T-cell (primary cell): ENCODE measurements at regions not wholly inside any gene's neighbourhood (a gene's known extent, or its start where the extent isn't known, plus 50 kb on each side); places are given as distances from the start of the nearest gene placed in this dataset.

Source experiments
- ATAC-seq, 4 experiments: fragments of 200-7000 bp in 3 of 4; fragments of 150-1000 bp in 1 of 4; cut with Tn5 transposase; replicated peaks in 1 of 4; 1 replicate in 3 of 4; 2 replicates in 1 of 4; pipeline ENCODE4 v1.10.0; 2021; ENCODE audit warnings: moderate library complexity in 3 of 4, mild to moderate bottlenecking in 2 of 4, moderate number of reproducible peaks in 1 of 4
- CTCF ChIA-PET, 2 donors: fragments of 300-600 bp; sonication (Branson Sonifier 250); formaldehyde crosslinking; loops; one replicate each; lab custom pipeline; 2022; ENCODE audit warnings: antibody characterized with exemption in 2 of 2; lab: Charles Lee
- POLR2A ChIA-PET, 2 donors: fragments of 300-600 bp; sonication (Branson Sonifier 250); formaldehyde crosslinking; loops; one replicate each; lab custom pipeline; 2022; ENCODE audit warnings: antibody characterized with exemption in 2 of 2; lab: Charles Lee
- DNase-seq, 35 experiments: peaks; one replicate each; pipeline versions ENCODE4 v3.0.0 to v3.0.0-alpha.2; 2013 to 2023
- H3K27ac ChIP-seq: one replicate; pipeline ENCODE4 v1.5.1; 2013; ENCODE audit warnings: low read length
- H3K27me3 ChIP-seq, 2 experiments: replicated peaks in 1 of 2; 1 replicate in 1 of 2; 2 replicates in 1 of 2; pipeline versions ENCODE4 v1.6.1 to v1.7.0; 2013; ENCODE audit warnings: low read length in 1 of 2, mixed read lengths in 1 of 2; ENCODE audit not compliant: control insufficient read depth in 2 of 2, insufficient read depth in 2 of 2; ENCODE audit errors: extremely low read depth in 1 of 2
- H3K36me3 ChIP-seq, 2 donors: 1 replicate in 1 of 2; 2 replicates in 1 of 2; pipeline versions ENCODE4 v1.6.1 to v1.7.0; 2013; ENCODE audit warnings: low read length in 1 of 2; ENCODE audit not compliant: control insufficient read depth in 2 of 2, insufficient read depth in 1 of 2; ENCODE audit errors: extremely low read depth in 1 of 2
- H3K4me1 ChIP-seq, 2 experiments: 1 replicate in 1 of 2; 2 replicates in 1 of 2; pipeline versions ENCODE4 v1.6.1 to v1.7.0; 2013; ENCODE audit warnings: low read length in 2 of 2, mixed read lengths in 1 of 2; ENCODE audit not compliant: insufficient read depth in 2 of 2, control insufficient read depth in 1 of 2; ENCODE audit errors: extremely low read depth in 1 of 2
- H3K4me3 ChIP-seq, 2 donors: 1 replicate in 1 of 2; 2 replicates in 1 of 2; pipeline versions ENCODE4 v1.5.1 to v1.7.0; 2013; ENCODE audit warnings: mild to moderate bottlenecking in 2 of 2, low read length in 1 of 2, moderate library complexity in 1 of 2; ENCODE audit not compliant: control insufficient read depth in 1 of 2; ENCODE audit errors: extremely low read depth in 1 of 2
- H3K9me3 ChIP-seq: 2 replicates; pipeline ENCODE4 v1.7.0; 2013
- H3K27ac Mint-ChIP-seq, 2 donors: one replicate each; pipeline ENCODE4 v1.8.0; 2020 to 2021; ENCODE audit warnings: mild to moderate bottlenecking in 2 of 2, mixed read lengths in 2 of 2
- H3K27me3 Mint-ChIP-seq, 2 donors: one replicate each; pipeline ENCODE4 v1.8.0; 2021 to 2022; ENCODE audit warnings: mixed read lengths in 2 of 2
- H3K36me3 Mint-ChIP-seq: one replicate; pipeline ENCODE4 v1.8.0; 2021; ENCODE audit warnings: mixed read lengths
- H3K4me1 Mint-ChIP-seq, 3 donors: one replicate each; pipeline ENCODE4 v1.8.0; 2020 to 2022; ENCODE audit warnings: mixed read lengths in 3 of 3, mild to moderate bottlenecking in 1 of 3
- H3K4me3 Mint-ChIP-seq, 3 donors: one replicate each; pipeline ENCODE4 v1.8.0; 2020 to 2022; ENCODE audit warnings: mild to moderate bottlenecking in 3 of 3, mixed read lengths in 3 of 3, moderate library complexity in 3 of 3
- H3K9me3 Mint-ChIP-seq, 3 donors: one replicate each; pipeline ENCODE4 v1.8.0; 2020 to 2022; ENCODE audit warnings: mixed read lengths in 3 of 3
- WGBS: methylation state at CpG from one replicate; pipeline ENCODE4 v1.1.5; 2013; ENCODE audit warnings: missing lambda C conversion rate; ENCODE audit not compliant: insufficient coverage; 5-methylcytosine and 5-hydroxymethylcytosine counted together

- Histone ChIP-seq H3K9me3 (peaks cover 2% of the 10 kb centered on the region), H3K4me1 (no peaks in the 10 kb centered on the region), H3K27me3 (no peaks in the 10 kb centered on the region), H3K27ac (no peak overlapping the region), H3K36me3 (no peaks in the 10 kb centered on the region), H3K4me3 (no peak overlapping the region)
- WGBS = 85% methylated on average over 3 of the region's 4 CpGs
- no peak for ATAC-seq
- H3K9me3 Mint-ChIP-seq = peaks cover 4 to 11% (median 6%) of the 10 kb centered on the region in 3 donors
- H3K27me3 Mint-ChIP-seq = peaks cover 0 to 4% of the 10 kb centered on the region in 2 donors
- no peak for DNase-seq
- H3K27ac Mint-ChIP-seq = no peak overlapping the region
- H3K36me3 Mint-ChIP-seq = no peaks in the 10 kb centered on the region
- H3K4me3 Mint-ChIP-seq = no peak overlapping the region
- H3K4me1 Mint-ChIP-seq = no peaks in the 10 kb centered on the region
- ChIA-PET POLR2A (no interaction called here), CTCF (no interaction called here)
Measured at GRCh38 chr4:164538097-164538496, 215.8 kb upstream of the SMIM31 start.

- no peaks in the 10 kb centered on the region for H3K36me3 ChIP-seq
- ATAC-seq = no peak
- H3K4me1 ChIP-seq = no peaks in the 10 kb centered on the region
- no peak overlapping the region for H3K4me3 ChIP-seq
- Mint-ChIP-seq H3K4me3 (no peak overlapping the region), H3K4me1 (no peaks in the 10 kb centered on the region), H3K27ac (no peak overlapping the region), H3K36me3 (no peaks in the 10 kb centered on the region), H3K27me3 (peaks cover 0 to 4% of the 10 kb centered on the region in 2 donors), H3K9me3 (peaks cover 6 to 13% (median 6%) of the 10 kb centered on the region in 3 donors)
- ChIA-PET POLR2A (no interaction called here), CTCF (no interaction called here)
- peaks cover 2% of the 10 kb centered on the region for H3K9me3 ChIP-seq
- 100% methylated on average over 1 of the region's 2 CpGs for WGBS
- no peaks in the 10 kb centered on the region for H3K27me3 ChIP-seq
- DNase-seq = no peak
- H3K27ac ChIP-seq = no peak overlapping the region
Measured at GRCh38 chr4:164540987-164541386, 212.9 kb upstream of the SMIM31 start.

GRCh38 chr4:164542431-164542830 is 211.5 kb upstream of the SMIM31 start:
- no CpG with 5 or more reads among the region's 1 CpG for WGBS
- POLR2A ChIA-PET = no interaction called here

GRCh38 chr4:164550989-164551712 is 202.8 kb upstream of the SMIM31 start:
- Mint-ChIP-seq H3K4me3 (no peak overlapping the region), H3K36me3 (no peaks in the 10 kb centered on the region), H3K27ac (no peak overlapping the region), H3K9me3 (peaks cover 0 to 13% (median 12%) of the 10 kb centered on the region in 3 donors), H3K27me3 (no peaks in the 10 kb centered on the region), H3K4me1 (no peaks in the 10 kb centered on the region)
- Histone ChIP-seq H3K4me3 (no peak overlapping the region), H3K36me3 (no peaks in the 10 kb centered on the region), H3K27me3 (no peaks in the 10 kb centered on the region), H3K27ac (no peak overlapping the region), H3K9me3 (no peaks in the 10 kb centered on the region), H3K4me1 (no peaks in the 10 kb centered on the region)
- CTCF ChIA-PET = no interaction called here
- 74% methylated on average over 3 of the region's 5 CpGs for WGBS
- ATAC-seq = no peak
- DNase-seq = no peak
- POLR2A ChIA-PET = no interaction called here

More at GRCh38 chr4:164542431-164542830, 211.5 kb upstream of the SMIM31 start:
- Histone ChIP-seq H3K4me1 (no peaks in the 10 kb centered on the region), H3K4me3 (no peak overlapping the region), H3K36me3 (no peaks in the 10 kb centered on the region), H3K9me3 (peaks cover 2% of the 10 kb centered on the region), H3K27ac (no peak overlapping the region), H3K27me3 (no peaks in the 10 kb centered on the region)
- Mint-ChIP-seq H3K4me3 (no peak overlapping the region), H3K27me3 (peaks cover 0 to under 1% of the 10 kb centered on the region in 2 donors), H3K9me3 (peaks cover 6 to 13% (median 7%) of the 10 kb centered on the region in 3 donors), H3K27ac (no peak overlapping the region), H3K4me1 (no peaks in the 10 kb centered on the region), H3K36me3 (no peaks in the 10 kb centered on the region)
- DNase-seq = no peak
- CTCF ChIA-PET = no interaction called here
- ATAC-seq = no peak

DNA sequence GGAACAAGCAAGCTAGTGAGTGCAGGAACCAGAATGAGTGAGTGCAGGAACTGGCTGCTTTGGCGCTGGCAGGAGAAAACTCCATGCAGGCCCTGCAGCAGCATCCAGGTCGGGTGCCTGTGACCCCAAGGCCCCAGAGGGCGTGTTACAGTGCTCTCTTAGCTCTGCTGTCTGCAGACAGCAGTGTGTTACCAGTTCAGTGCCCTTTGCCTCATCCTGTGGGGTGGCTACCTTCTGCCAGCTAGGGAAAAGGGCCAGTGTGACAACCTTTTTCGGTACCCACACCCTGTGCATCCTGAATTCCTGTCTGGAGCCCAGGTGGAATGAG is 202.3 kb upstream of the SMIM31 start:
- H3K4me3 Mint-ChIP-seq = no peak overlapping the region
- ChIA-PET POLR2A (no interaction called here), CTCF (no interaction called here)
- H3K9me3 Mint-ChIP-seq = peaks cover 0 to 13% (median 9%) of the 10 kb centered on the region in 3 donors
- Histone ChIP-seq H3K4me3 (no peak overlapping the region), H3K27ac (no peak overlapping the region), H3K27me3 (no peaks in the 10 kb centered on the region), H3K9me3 (no peaks in the 10 kb centered on the region), H3K36me3 (no peaks in the 10 kb centered on the region), H3K4me1 (no peaks in the 10 kb centered on the region)
- H3K27ac Mint-ChIP-seq = no peak overlapping the region
- H3K27me3 Mint-ChIP-seq = no peaks in the 10 kb centered on the region
- DNase-seq (no peak), ATAC-seq (no peak)
- H3K36me3 Mint-ChIP-seq = no peaks in the 10 kb centered on the region
- 44% methylated on average over 4 of the region's 4 CpGs for WGBS
- H3K4me1 Mint-ChIP-seq = no peaks in the 10 kb centered on the region

DNA sequence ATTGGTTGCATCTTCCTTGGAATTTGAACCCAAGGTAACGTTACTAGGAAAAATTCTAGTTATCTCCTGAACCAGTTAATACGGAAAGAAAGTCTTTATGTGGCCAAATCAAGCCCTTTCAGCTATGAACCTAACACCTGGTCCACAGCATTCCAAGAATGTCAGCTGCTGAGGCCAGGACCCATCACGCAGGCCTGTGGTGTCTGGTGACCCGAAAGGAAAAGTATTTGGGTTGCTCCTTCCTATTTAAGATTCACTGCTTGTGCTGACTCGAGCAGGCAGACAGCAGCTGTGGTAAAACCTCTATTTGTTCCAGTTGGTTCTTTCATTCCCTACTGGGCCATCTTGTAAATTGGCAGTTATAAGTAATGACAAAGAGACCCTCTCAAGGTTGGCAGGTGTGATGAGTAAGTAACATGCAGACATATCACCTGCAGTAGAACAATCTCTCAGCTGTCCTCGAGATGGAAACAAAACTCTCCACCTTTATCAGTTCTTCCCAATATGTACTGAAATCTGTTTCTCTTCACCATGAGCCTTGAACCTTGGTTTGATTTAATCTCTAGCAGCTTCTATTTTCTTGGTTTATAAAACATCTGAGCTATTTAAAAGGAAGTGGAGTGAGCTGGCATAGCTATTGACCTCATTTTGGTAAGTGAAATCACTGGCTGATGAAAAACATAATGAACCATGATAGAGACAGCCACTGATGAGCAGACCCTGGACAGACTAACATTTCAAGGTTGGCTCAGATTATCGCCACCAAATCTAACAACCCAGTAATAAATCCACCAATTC is 182.1 kb upstream of the SMIM31 start:
- Mint-ChIP-seq H3K27ac (no peak overlapping the region), H3K4me1 (no peaks in the 10 kb centered on the region), H3K4me3 (no peak overlapping the region), H3K36me3 (no peaks in the 10 kb centered on the region), H3K27me3 (no peaks in the 10 kb centered on the region), H3K9me3 (peaks cover 0 to 11% (median 4%) of the 10 kb centered on the region in 3 donors)
- 30% methylated on average over 4 of the region's 7 CpGs for WGBS
- no peak for ATAC-seq
- DNase-seq = no peak
- Histone ChIP-seq H3K4me3 (no peak overlapping the region), H3K27me3 (no peaks in the 10 kb centered on the region), H3K36me3 (no peaks in the 10 kb centered on the region), H3K4me1 (no peaks in the 10 kb centered on the region), H3K27ac (no peak overlapping the region), H3K9me3 (no peaks in the 10 kb centered on the region)
- ChIA-PET CTCF (no interaction called here), POLR2A (no interaction called here)
